NB4 (cell line): ENCODE measurements at regions not wholly inside any gene's neighbourhood (a gene's known extent, or its start where the extent isn't known, plus 50 kb on each side); places are given as distances from the start of the nearest gene placed in this dataset.

Experiments used
- DNase-seq: peaks from one replicate; pipeline ENCODE4 v3.0.0; 2010; ENCODE audit warnings: low read depth
- H3K4me3 ChIP-seq: one replicate; pipeline ENCODE4 v1.5.1; 2011; ENCODE audit warnings: mild to moderate bottlenecking, low read depth, low read length, moderate library complexity
- MYC ChIP-seq: IDR thresholded peaks from 2 replicates; pipeline ENCODE4 v1.6.1; 2011; ENCODE audit warnings: low read depth, low read length
- POLR2A ChIP-seq: IDR thresholded peaks from 2 replicates; pipeline ENCODE4 v1.6.1; 2011; ENCODE audit warnings: mild to moderate bottlenecking; ENCODE audit not compliant: insufficient read length; ENCODE audit errors: extremely low read depth
- TF ChIP-seq, protein P1 (sequence below): IDR thresholded peaks from 2 replicates; pipeline ENCODE4 v1.6.1; 2011; ENCODE audit warnings: low read depth, low read length
- TF ChIP-seq, protein P2 (sequence below): IDR thresholded peaks from one replicate; pipeline ENCODE4 v1.5.1; 2012; ENCODE audit warnings: low read depth, low read length

DNA sequence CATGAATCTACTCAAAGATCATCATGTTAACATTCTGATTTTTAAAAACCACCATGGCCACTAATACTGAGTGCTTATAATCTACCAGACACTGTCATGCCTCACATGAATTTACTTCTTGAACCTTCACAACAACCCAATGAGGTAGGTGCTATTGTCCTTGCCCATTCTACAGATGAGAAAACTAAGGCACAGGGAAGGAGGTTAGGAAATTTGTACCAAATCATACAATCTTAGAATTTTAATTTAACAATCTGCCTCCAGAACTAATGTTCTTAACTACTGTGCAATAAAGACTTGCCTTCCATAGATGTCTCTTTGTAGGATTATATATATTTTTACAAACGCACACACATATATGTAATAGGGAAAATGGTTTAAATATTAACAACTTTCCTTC, 269.5 kb downstream of the ALDH8A1 start:
- H3K4me3 ChIP-seq = no peak overlapping the region
- no peak for DNase-seq
- TF ChIP-seq, protein P1, sequence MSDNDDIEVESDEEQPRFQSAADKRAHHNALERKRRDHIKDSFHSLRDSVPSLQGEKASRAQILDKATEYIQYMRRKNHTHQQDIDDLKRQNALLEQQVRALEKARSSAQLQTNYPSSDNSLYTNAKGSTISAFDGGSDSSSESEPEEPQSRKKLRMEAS = no peak
- no peak for TF ChIP-seq MYC
- no peak for TF ChIP-seq POLR2A
- TF ChIP-seq, protein P2, sequence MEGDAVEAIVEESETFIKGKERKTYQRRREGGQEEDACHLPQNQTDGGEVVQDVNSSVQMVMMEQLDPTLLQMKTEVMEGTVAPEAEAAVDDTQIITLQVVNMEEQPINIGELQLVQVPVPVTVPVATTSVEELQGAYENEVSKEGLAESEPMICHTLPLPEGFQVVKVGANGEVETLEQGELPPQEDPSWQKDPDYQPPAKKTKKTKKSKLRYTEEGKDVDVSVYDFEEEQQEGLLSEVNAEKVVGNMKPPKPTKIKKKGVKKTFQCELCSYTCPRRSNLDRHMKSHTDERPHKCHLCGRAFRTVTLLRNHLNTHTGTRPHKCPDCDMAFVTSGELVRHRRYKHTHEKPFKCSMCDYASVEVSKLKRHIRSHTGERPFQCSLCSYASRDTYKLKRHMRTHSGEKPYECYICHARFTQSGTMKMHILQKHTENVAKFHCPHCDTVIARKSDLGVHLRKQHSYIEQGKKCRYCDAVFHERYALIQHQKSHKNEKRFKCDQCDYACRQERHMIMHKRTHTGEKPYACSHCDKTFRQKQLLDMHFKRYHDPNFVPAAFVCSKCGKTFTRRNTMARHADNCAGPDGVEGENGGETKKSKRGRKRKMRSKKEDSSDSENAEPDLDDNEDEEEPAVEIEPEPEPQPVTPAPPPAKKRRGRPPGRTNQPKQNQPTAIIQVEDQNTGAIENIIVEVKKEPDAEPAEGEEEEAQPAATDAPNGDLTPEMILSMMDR = no peak

DNA sequence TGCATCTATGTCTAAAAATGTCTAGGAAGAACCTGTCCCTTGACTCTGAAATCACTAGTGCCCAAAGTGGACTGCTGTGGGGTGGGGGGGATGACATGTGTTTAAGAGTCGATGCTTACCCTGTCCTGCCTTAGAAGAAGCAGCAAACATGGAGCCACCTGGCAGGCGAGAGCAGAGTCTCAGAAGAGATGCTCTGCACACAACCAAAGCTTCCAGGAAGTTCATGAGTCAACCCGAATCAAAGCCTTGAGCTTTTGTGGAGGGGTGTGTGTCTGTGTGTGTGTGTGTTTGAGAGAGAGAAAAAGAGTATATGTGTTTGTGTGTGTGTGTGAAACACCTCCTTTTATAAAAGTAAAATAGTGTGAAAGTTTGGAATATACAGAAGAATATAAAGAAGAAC, 269.9 kb downstream of the ALDH8A1 start:
- TF ChIP-seq, protein P2 = no peak
- TF ChIP-seq POLR2A (no peak), MYC (no peak)
- TF ChIP-seq, protein P1 = no peak
- no peak overlapping the region for H3K4me3 ChIP-seq
- DNase-seq = no peak

DNA sequence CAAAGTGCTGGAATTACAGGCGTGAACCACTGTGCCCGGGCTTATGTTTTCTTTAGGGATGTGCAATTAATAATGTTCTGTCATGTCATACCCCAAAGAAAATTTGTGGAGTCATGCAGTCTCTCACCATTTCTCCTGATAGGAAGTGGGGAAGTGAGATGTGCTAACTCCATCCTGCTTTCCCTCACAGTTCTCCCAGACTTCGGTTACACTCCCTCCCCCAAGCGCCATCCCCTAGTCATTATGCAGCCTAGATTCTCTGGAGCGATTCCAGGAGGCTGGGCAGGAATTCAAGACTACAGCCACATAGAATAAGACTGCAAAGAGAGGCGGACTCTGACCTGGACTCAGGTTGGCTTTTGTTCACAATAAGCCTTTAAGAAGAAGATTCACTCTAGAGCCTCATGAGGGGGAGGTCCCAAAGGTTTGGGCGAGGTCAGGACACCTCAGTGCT, 271.4 kb downstream of the ALDH8A1 start:
- DNase-seq = no peak

DNA sequence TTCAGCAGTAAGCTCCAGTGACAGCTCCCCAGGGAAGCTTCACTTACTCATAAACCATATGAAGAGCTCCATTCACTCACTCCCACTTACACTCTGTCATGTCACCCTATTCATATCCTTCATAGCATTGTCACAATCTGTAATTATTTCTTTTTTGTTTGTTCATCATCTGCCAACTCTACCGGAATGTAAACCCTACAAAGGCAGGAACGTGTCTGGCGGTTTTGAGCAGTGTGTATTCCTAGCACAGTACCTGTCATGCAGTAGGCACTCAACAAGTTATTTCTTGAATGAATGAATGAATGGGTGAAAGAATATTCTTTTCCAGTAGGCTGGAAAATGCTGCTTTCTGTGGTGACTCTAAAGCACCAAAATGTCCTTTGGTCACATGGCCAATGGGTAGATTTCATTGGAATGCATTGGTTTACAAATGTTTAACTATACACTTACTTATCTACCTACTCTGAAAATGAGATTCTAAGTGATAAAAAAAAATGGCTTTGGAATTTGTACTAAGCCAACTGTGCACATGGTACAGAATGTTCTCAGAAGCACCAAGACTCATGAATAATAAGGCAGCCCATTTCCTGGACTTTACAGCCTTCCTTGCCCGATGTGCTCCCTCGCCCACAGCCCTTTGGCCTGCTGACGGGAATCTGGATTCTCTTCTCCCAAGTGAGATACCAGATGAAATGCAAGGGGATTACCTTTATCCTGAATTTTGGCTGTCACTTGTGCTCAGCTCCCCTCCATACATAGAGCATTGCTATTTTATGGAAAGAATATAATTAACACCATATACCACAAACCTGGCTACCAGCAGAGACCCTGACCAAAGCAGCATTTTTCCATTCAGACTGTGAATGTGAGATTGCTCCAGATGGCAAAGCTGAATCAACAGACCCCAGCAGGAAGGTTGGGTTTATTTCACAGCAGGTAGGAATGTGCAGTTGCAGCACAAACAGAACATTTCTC, 273.3 kb downstream of the ALDH8A1 start:
- no peak overlapping the region for H3K4me3 ChIP-seq
- TF ChIP-seq, protein P2 = no peak
- TF ChIP-seq, protein P1 = no peak
- DNase-seq = peak; percentile 14

More for the DNA sequence above, 271.4 kb downstream of the ALDH8A1 start:
- TF ChIP-seq, protein P2 = no peak
- TF ChIP-seq, protein P1 = no peak
- no peak for TF ChIP-seq POLR2A
- TF ChIP-seq MYC = no peak
- H3K4me3 ChIP-seq = no peak overlapping the region

DNA sequence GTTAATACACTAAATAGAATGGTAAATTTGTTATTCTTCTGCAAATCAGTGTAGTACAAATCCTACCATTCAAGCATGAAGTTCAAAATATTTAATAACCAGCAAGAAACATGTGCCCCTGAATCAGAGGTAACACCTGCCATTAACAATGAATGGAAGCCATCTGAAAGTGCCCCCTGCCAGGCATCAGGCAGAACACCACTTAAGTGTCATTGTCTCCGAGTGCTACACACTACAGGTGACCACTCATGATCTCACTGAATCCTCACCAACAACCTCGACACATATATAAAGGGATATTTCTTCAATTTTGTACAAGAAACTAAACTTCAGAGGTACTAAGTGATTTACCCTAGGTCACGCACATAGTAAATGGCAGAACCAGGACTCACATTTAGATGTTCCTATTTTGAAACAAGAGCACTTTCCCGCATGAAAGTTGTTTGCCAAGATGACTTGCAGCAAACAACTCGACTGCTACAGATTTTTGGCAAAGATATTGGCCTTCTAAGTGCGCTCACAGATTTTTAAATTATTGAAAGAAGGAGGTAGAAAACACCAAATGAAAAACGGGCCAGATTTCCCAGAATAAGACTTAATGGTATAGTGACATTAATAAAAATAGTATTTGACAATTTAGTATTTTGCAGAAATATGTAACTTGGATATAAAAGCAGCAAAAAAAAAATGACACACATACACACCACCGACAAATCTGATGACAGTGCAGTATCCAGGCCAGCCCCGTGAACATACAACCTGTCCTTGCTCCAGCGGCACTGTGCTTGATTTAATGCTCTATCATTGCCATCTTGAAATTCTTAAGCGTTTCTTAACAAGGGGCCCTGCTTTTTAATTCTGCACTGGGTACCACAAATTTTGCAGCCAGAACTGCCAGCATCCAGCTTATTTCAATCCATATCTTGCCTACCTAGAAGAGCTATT, 274.5 kb downstream of the ALDH8A1 start:
- no peak for DNase-seq
- TF ChIP-seq POLR2A (no peak), MYC (no peak)
- TF ChIP-seq, protein P2 = no peak
- TF ChIP-seq, protein P1 = no peak
- no peak overlapping the region for H3K4me3 ChIP-seq
